ENCODE measurements at regions not wholly inside any gene's neighbourhood (a gene's known extent, or its start where the extent isn't known, plus 50 kb on each side); places are given as distances from the start of the nearest gene placed in this dataset.

DNA sequence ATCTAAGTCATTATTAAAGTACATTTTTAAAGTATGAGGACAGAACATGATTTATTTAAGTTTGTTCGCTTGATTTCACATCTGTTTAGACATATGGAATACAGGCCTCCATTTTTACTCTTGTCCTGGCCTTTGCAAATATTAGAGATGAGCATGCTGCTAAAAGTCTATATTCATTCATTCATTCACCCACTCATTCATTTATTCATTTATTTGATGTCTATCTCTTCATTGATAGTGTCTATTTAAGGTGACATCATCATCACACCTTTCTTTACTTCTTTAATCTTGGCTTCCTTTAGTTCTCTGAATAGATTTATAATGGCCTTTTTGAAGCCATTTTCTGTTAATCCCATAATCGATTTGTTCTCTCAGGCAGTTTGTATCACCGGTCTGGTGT is 68.0 kb downstream of the THNSL1 start:
- in situ Hi-C loops (cut with MboI; ENCODE audit: low pct_unique_long_range_greater_than_20kb, low sequenced_read_pairs, unreplicated experiment): no loop called here
- TF ChIP-seq, protein P1, sequence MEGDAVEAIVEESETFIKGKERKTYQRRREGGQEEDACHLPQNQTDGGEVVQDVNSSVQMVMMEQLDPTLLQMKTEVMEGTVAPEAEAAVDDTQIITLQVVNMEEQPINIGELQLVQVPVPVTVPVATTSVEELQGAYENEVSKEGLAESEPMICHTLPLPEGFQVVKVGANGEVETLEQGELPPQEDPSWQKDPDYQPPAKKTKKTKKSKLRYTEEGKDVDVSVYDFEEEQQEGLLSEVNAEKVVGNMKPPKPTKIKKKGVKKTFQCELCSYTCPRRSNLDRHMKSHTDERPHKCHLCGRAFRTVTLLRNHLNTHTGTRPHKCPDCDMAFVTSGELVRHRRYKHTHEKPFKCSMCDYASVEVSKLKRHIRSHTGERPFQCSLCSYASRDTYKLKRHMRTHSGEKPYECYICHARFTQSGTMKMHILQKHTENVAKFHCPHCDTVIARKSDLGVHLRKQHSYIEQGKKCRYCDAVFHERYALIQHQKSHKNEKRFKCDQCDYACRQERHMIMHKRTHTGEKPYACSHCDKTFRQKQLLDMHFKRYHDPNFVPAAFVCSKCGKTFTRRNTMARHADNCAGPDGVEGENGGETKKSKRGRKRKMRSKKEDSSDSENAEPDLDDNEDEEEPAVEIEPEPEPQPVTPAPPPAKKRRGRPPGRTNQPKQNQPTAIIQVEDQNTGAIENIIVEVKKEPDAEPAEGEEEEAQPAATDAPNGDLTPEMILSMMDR (IDR thresholded peaks at IDR 0.05; ENCODE audit: extremely low read depth, insufficient read depth, missing control alignments): no peak

DNA sequence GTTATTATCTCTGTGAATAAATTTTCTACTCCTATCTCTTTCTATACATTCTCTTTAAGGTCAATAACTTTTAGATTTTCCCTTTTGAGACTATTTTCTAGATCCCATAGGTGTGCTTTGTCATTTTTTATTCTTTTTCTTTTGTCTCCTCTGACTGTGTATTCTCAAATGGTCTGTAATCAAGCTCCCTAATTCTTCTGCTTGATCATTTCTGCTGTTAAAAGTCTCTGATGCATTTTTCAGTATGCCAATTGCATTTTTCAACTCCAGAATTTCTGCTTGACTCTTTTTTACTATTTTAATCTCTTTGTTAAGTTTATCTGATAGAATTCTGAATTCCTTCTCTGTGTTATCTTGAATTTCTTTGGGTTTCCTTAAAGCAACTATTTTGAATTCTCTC is 78.2 kb downstream of the THNSL1 start:
- in situ Hi-C loops (cut with MboI; ENCODE audit: low pct_unique_long_range_greater_than_20kb, low sequenced_read_pairs, unreplicated experiment): no loop called here
- DNase-seq (ENCODE audit: low spot score): no peak
- TF ChIP-seq, protein P1 (IDR thresholded peaks at IDR 0.05; ENCODE audit: extremely low read depth, insufficient read depth, missing control alignments): no peak

More for the DNA sequence above, 68.0 kb downstream of the THNSL1 start:
- DNase-seq (ENCODE audit: low spot score): no peak

DNA sequence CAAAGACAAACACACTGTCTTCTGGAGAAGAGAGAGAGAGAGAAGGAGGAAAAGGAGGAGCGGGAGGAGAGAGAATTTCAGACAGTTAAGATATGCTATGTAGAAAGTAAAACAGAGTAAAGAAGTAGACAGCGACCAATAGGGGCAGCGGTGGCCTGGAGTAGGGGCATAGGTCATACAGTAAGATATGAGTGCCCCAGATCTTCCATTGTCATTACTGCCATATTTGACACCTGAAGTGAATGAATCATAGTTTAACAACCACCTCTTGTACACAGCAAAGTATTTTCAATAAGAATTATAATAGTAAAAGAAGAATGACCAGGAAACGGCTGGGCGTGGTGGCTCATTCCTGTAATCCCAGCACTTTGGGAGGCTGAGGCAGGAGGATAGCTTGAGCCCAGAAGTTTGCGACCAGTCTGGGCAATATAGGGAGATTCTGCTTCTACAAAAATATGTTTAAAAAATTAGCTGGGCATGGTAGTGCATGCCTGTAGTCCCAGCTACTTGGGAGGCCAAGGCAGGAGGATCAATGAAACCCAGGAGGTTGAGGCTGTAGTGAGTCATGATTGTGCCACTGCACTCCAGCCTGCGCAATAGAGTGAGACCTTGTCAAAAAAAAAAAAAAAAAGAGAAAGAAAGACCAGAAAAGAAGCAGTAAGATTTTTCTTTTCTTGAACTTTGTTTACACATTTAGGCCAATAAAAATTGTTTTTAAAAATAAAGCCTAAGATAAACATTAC is 77.0 kb upstream of the GPR158 start:
- DNase-seq (ENCODE audit: low spot score): no peak
- TF ChIP-seq, protein P1 (IDR thresholded peaks at IDR 0.05; ENCODE audit: extremely low read depth, insufficient read depth, missing control alignments): no peak
- in situ Hi-C loops (cut with MboI; ENCODE audit: low pct_unique_long_range_greater_than_20kb, low sequenced_read_pairs, unreplicated experiment): no loop called here

DNA sequence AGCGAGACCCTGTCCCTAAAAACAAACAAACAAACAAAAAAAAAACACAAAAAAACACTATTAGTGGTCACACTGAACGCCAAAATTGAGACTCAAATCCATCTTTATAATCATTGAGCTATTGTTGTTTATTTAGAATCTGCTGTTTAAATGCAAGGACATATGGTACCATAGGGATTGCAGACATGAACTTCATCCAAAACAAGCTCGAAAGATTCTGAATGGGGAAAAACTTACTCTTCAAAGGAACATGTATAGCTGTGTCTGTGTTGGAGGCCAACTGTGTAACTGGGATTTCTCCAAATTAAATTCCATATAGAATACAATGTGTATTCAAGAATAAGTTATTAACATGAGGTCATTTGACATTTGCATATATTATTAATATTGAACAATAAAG is 74.7 kb upstream of the GPR158 start:
- TF ChIP-seq, protein P1 (IDR thresholded peaks at IDR 0.05; ENCODE audit: extremely low read depth, insufficient read depth, missing control alignments): no peak
- DNase-seq (ENCODE audit: low spot score): no peak
- in situ Hi-C loops (cut with MboI; ENCODE audit: low pct_unique_long_range_greater_than_20kb, low sequenced_read_pairs, unreplicated experiment): no loop called here

DNA sequence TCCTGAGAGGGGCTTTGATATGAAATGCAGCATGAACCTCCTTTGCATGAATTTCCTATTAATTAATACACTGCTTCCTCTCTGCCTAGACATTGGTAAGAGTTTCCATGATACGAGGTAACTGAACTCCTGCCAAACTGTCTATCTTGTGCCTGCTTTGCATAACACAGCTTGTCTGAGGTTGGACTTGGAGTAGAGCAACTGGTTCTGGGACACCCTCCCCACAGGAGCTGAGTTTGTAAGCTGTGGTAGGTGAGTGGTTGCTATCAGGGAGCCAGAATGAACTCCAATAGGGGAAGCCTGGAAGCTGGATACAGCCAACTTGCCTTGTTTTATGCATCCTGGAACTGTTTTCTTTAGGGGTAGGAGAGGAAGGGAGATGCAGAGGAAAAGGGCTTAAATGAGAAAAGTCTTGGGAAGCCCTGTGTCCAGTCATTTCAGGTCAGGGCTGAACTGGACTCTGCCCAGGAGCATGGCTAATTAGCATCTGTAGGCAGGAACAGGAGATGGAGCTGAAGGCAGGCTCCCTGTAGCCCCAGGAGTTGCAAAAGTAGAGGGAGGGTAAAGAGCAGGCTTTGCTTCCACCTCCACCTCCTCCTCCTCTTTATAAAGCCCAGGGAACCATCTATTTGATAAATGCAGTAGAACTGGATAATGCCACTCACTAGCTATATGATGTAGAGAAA is 73.2 kb upstream of the GPR158 start:
- in situ Hi-C loops (cut with MboI; ENCODE audit: low pct_unique_long_range_greater_than_20kb, low sequenced_read_pairs, unreplicated experiment): no loop called here
- no peak for DNase-seq (ENCODE audit: low spot score)
- TF ChIP-seq, protein P1 (IDR thresholded peaks at IDR 0.05; ENCODE audit: extremely low read depth, insufficient read depth, missing control alignments): no peak

DNA sequence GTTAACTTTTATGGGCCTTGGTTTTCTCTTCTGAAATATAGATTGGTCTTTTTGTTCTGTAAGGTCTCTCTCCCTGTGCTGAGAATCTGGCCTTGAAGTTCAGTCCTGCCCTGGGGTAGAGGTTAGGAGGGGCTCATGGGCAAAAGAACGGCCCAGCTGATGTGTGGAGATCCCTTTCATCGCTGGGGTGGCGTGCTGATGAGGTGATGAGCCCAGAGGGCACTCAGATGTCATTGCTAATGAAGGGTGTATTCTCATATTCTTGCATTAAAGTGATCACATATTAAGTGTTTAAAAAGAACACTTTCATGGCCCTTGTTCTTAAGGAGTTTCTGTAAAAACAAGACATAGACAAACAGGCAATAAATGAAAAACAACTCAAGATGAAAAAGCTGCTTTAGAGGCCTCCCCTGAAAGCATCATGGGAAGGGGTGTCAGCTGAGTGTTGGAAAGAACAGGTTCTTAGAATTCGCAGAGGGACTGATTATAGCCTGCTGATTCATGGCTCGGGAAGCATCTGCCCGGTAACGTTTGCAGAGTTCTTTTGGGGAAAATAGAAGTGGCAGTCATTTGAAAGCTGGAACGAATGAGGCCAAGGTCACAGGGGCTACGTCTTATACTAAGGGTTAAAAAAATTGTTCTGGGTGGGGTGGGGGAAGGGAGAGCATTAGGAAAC is 72.5 kb upstream of the GPR158 start:
- no peak for DNase-seq (ENCODE audit: low spot score)
- TF ChIP-seq, protein P1 (IDR thresholded peaks at IDR 0.05; ENCODE audit: extremely low read depth, insufficient read depth, missing control alignments): no peak
- in situ Hi-C loops (cut with MboI; ENCODE audit: low pct_unique_long_range_greater_than_20kb, low sequenced_read_pairs, unreplicated experiment): no loop called here

All from GM13977 (cell line).